ENCODE measurements at regions not wholly inside any gene's neighbourhood (a gene's known extent, or its start where the extent isn't known, plus 50 kb on each side); places are given as distances from the start of the nearest gene placed in this dataset.

GRCh38 chr20:24842918-24843715 lies 106.0 kb upstream of the CST7 start:
- 65 to 68% (median 65%) methylated on average over 7 of the region's 7 CpGs for WGBS, 3 donors
- ATAC-seq, result peak in 1 of 4 donors; percentile 46

GRCh38 chr20:24850176-24850575 lies 98.9 kb upstream of the CST7 start:
- TF ChIP-seq CTCF (IDR thresholded peaks at IDR 0.05), result no peak
- Histone ChIP-seq H3K27me3 (ENCODE audit: insufficient read depth in 3 of 3, low read length in 2 of 3) (peaks cover 0 to 4% (median 0%) of the 10 kb centered on the region in 3 donors), H3K36me3 (ENCODE audit: insufficient read depth in 1 of 2, low read depth in 1 of 2) (no peaks in the 10 kb centered on the region), H3K27ac (no peak overlapping the region), H3K4me1 (no peaks in the 10 kb centered on the region), H3K9me3 (no peaks in the 10 kb centered on the region), H3K4me3 (no peak overlapping the region)
- 66 to 68% (median 67%) methylated on average over 5 of the region's 5 CpGs for WGBS, 3 donors
- no peak for ATAC-seq
- intact Hi-C loops (cut with DNase I), result no loop called here
- no peak for DNase-seq

More at GRCh38 chr20:24842918-24843715, 106.0 kb upstream of the CST7 start:
- no peak for TF ChIP-seq CTCF (IDR thresholded peaks at IDR 0.05)
- no peak for DNase-seq
- Histone ChIP-seq H3K27ac (no peak overlapping the region), H3K36me3 (ENCODE audit: insufficient read depth in 1 of 2, low read depth in 1 of 2) (no peaks in the 10 kb centered on the region), H3K4me1 (no peaks in the 10 kb centered on the region), H3K9me3 (no peaks in the 10 kb centered on the region), H3K4me3 (no peak overlapping the region), H3K27me3 (ENCODE audit: insufficient read depth in 3 of 3, low read length in 2 of 3) (no peaks in the 10 kb centered on the region)
- intact Hi-C loops (cut with DNase I), result no loop called here

- no peak overlapping the region for H3K4me3 ChIP-seq
- intact Hi-C loops (cut with DNase I), result no loop called here
- H3K36me3 ChIP-seq (ENCODE audit: insufficient read depth in 1 of 2, low read depth in 1 of 2), result no peaks in the 10 kb centered on the region
- H3K9me3 ChIP-seq, result no peaks in the 10 kb centered on the region
- WGBS, 3 donors, result 83 to 92% (median 86%) methylated on average over 3 of the region's 3 CpGs
- TF ChIP-seq CTCF (IDR thresholded peaks at IDR 0.05), result no peak
- ATAC-seq, result no peak
- peaks cover 0 to 4% (median 0%) of the 10 kb centered on the region in 3 donors for H3K27me3 ChIP-seq (ENCODE audit: insufficient read depth in 3 of 3, low read length in 2 of 3)
- no peak overlapping the region for H3K27ac ChIP-seq
- no peak for DNase-seq
- H3K4me1 ChIP-seq, result no peaks in the 10 kb centered on the region
Measured at GRCh38 chr20:24851346-24852019, 97.6 kb upstream of the CST7 start.

GRCh38 chr20:24853916-24854315 lies 95.2 kb upstream of the CST7 start:
- H3K36me3 ChIP-seq (ENCODE audit: insufficient read depth in 1 of 2, low read depth in 1 of 2), result no peaks in the 10 kb centered on the region
- H3K27me3 ChIP-seq (ENCODE audit: insufficient read depth in 3 of 3, low read length in 2 of 3), result peaks cover 0 to 4% (median 0%) of the 10 kb centered on the region in 3 donors
- H3K9me3 ChIP-seq, result no peaks in the 10 kb centered on the region
- no peaks in the 10 kb centered on the region for H3K4me1 ChIP-seq
- DNase-seq, result no peak
- ATAC-seq, result no peak
- no peak overlapping the region for H3K4me3 ChIP-seq
- 23 to 47% (median 30%) methylated on average over 1 of the region's 1 CpG for WGBS, 3 donors
- intact Hi-C loops (cut with DNase I), result no loop called here
- TF ChIP-seq CTCF (IDR thresholded peaks at IDR 0.05), result no peak
- H3K27ac ChIP-seq, result no peak overlapping the region
